ENCODE measurements at regions not wholly inside any gene's neighbourhood (a gene's known extent, or its start where the extent isn't known, plus 50 kb on each side); places are given as distances from the start of the nearest gene placed in this dataset.

DNA sequence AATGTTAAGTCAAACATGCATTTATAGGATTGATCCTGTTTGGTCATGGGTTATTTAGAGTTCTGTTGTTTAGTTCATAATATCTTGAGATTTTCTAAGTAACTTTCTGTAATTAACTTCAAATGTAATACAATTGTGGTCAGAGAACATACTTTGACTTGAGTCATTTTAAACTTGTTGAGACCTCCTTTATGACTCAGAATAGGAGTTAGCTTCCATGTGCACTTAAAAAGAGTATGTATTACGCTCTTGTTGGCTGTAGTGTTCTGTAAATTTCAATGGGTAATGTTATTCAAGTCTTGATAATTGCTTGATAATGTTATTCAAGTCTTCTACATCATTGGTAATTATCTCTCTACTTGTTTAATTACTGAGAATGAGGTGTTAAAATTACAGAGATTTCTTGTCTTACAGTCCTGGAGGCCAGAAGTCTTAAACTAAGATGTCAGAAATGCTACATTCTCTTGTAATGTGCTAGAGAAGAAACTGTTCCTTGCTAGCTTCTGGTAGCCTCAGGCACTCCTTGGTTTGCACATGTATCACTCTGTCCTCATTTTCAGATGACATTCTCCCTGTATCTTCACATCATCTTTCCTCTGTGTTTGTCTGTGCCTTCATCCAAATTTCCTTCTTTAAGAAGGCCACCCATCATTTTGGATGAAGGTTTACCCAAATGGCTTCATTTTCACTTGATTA is 197.3 kb downstream of the TMTC3 start:
- no peaks in the 10 kb centered on the region for H3K9me3 ChIP-seq (ENCODE audit: low read depth, low read length, poor library complexity, severe bottlenecking)
- H3K4me1 ChIP-seq (ENCODE audit: insufficient read depth, low read length, poor library complexity, severe bottlenecking): no peaks in the 10 kb centered on the region
- TF ChIP-seq EZH2 (IDR thresholded peaks at IDR 0.05; ENCODE audit: borderline replicate concordance, low read depth, low read length, poor library complexity, severe bottlenecking): no peak
- TF ChIP-seq, protein P1, sequence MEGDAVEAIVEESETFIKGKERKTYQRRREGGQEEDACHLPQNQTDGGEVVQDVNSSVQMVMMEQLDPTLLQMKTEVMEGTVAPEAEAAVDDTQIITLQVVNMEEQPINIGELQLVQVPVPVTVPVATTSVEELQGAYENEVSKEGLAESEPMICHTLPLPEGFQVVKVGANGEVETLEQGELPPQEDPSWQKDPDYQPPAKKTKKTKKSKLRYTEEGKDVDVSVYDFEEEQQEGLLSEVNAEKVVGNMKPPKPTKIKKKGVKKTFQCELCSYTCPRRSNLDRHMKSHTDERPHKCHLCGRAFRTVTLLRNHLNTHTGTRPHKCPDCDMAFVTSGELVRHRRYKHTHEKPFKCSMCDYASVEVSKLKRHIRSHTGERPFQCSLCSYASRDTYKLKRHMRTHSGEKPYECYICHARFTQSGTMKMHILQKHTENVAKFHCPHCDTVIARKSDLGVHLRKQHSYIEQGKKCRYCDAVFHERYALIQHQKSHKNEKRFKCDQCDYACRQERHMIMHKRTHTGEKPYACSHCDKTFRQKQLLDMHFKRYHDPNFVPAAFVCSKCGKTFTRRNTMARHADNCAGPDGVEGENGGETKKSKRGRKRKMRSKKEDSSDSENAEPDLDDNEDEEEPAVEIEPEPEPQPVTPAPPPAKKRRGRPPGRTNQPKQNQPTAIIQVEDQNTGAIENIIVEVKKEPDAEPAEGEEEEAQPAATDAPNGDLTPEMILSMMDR (conservative IDR thresholded peaks at IDR 0.05; ENCODE audit: low read depth, low read length): no peak
- H3K36me3 ChIP-seq (ENCODE audit: insufficient read depth, low read length, poor library complexity, severe bottlenecking): no peaks in the 10 kb centered on the region
- no peak overlapping the region for H3K4me3 ChIP-seq (ENCODE audit: low read depth, low read length, poor library complexity, severe bottlenecking)
- no peak overlapping the region for H3K27ac ChIP-seq (ENCODE audit: low read depth, low read length, poor library complexity, severe bottlenecking)
- intact Hi-C loops (cut with micrococcal nuclease; ENCODE audit: unreplicated experiment): no loop called here
- H3K27me3 ChIP-seq (replicated peaks; ENCODE audit: insufficient read depth, low read depth, low read length, poor library complexity): no peaks in the 10 kb centered on the region
- BruUV-seq (replicated peaks): no TSS peak
- no peak for DNase-seq (ENCODE audit: low spot score)
- POLR2A ChIA-PET (ENCODE audit: low non-redundant PET): no interaction called here
- CTCF ChIA-PET: no interaction called here

DNA sequence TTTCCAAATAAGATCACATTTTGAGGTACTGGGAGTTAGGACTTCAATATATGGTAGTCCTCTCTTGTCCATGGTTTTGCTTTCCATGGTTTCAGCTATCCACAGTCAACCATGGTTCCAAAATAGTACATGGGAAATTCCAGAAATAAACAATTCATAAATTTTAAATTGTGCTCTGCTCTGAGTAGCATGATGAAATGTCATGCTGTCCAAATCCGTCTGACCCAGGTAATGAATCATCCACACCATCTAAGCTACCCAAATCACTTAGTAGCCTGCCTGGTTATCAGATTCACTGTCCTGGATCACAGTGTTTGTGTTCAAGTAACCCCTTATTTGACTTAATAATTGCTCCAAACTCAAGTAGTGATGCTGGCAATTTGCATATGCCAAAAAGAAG is 197.9 kb downstream of the TMTC3 start:
- ChIA-PET CTCF (no interaction called here), POLR2A (ENCODE audit: low non-redundant PET) (no interaction called here)
- no TSS peak for BruUV-seq (replicated peaks)
- intact Hi-C loops (cut with micrococcal nuclease; ENCODE audit: unreplicated experiment): no loop called here
- no peaks in the 10 kb centered on the region for H3K4me1 ChIP-seq (ENCODE audit: insufficient read depth, low read length, poor library complexity, severe bottlenecking)
- H3K36me3 ChIP-seq (ENCODE audit: insufficient read depth, low read length, poor library complexity, severe bottlenecking): no peaks in the 10 kb centered on the region
- TF ChIP-seq, protein P1 (conservative IDR thresholded peaks at IDR 0.05; ENCODE audit: low read depth, low read length): no peak
- no peak for TF ChIP-seq EZH2 (IDR thresholded peaks at IDR 0.05; ENCODE audit: borderline replicate concordance, low read depth, low read length, poor library complexity, severe bottlenecking)
- H3K4me3 ChIP-seq (ENCODE audit: low read depth, low read length, poor library complexity, severe bottlenecking): no peak overlapping the region
- H3K27me3 ChIP-seq (replicated peaks; ENCODE audit: insufficient read depth, low read depth, low read length, poor library complexity): no peaks in the 10 kb centered on the region
- H3K9me3 ChIP-seq (ENCODE audit: low read depth, low read length, poor library complexity, severe bottlenecking): no peaks in the 10 kb centered on the region
- no peak for DNase-seq (ENCODE audit: low spot score)
- H3K27ac ChIP-seq (ENCODE audit: low read depth, low read length, poor library complexity, severe bottlenecking): no peak overlapping the region

DNA sequence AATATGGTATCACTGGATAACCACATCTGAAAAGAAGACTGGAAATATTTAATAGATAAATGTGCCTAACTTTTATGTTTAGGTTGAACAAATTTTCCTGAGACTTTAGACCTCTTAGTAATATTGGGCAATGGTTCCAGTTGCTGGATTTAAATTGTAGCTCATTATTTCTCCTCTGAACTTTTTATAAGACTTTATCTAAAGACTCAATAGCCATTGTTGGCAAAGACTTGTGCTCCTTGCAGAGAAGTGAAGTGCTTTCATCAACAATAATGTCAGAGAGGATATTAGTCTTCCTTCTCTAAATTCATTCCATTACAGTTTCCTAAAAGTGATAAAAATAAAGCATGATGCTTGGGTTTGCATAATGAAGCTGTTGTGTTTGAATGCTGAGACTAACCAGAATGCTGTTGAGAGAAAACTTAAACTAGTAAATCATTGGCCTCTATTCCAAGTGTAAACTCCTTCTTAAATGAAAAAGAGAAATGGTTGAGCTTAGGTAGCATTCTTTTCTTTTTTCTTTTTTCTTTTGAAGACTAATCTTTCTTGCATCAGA is 200.2 kb downstream of the TMTC3 start:
- no peak for DNase-seq (ENCODE audit: low spot score)
- no peak overlapping the region for H3K27ac ChIP-seq (ENCODE audit: low read depth, low read length, poor library complexity, severe bottlenecking)
- POLR2A ChIA-PET (ENCODE audit: low non-redundant PET): no interaction called here
- H3K27me3 ChIP-seq (replicated peaks; ENCODE audit: insufficient read depth, low read depth, low read length, poor library complexity): no peaks in the 10 kb centered on the region
- no peak overlapping the region for H3K4me3 ChIP-seq (ENCODE audit: low read depth, low read length, poor library complexity, severe bottlenecking)
- H3K4me1 ChIP-seq (ENCODE audit: insufficient read depth, low read length, poor library complexity, severe bottlenecking): no peaks in the 10 kb centered on the region
- no peaks in the 10 kb centered on the region for H3K36me3 ChIP-seq (ENCODE audit: insufficient read depth, low read length, poor library complexity, severe bottlenecking)
- intact Hi-C loops (cut with micrococcal nuclease; ENCODE audit: unreplicated experiment): no loop called here
- no peaks in the 10 kb centered on the region for H3K9me3 ChIP-seq (ENCODE audit: low read depth, low read length, poor library complexity, severe bottlenecking)
- BruUV-seq (replicated peaks): no TSS peak
- no peak for TF ChIP-seq EZH2 (IDR thresholded peaks at IDR 0.05; ENCODE audit: borderline replicate concordance, low read depth, low read length, poor library complexity, severe bottlenecking)
- TF ChIP-seq, protein P1 (conservative IDR thresholded peaks at IDR 0.05; ENCODE audit: low read depth, low read length): no peak
- CTCF ChIA-PET: no interaction called here

All from A673 (cell line).